H54 (cell line): ENCODE measurements at regions not wholly inside any gene's neighbourhood (a gene's known extent, or its start where the extent isn't known, plus 50 kb on each side); places are given as distances from the start of the nearest gene placed in this dataset.
A peak's percentile ranks its signal among the peaks of the same experiment; 100 is the strongest.

ENCODE experiments used
- DNase-seq: peaks from one replicate; pipeline ENCODE4 v3.0.0; 2011; ENCODE audit warnings: low spot score, mixed read lengths; ENCODE audit not compliant: insufficient read length
- FAIRE-seq: peaks from 3 replicates; lab custom pipeline; 2011; peaks lifted over from hg19 to GRCh38; lab: Jason Lieb, UNC
- POLR2A ChIP-seq: IDR thresholded peaks from 2 replicates; pipeline ENCODE4 v1.6.1; 2011; ENCODE audit warnings: low read depth, mild to moderate bottlenecking, low read length

DNA sequence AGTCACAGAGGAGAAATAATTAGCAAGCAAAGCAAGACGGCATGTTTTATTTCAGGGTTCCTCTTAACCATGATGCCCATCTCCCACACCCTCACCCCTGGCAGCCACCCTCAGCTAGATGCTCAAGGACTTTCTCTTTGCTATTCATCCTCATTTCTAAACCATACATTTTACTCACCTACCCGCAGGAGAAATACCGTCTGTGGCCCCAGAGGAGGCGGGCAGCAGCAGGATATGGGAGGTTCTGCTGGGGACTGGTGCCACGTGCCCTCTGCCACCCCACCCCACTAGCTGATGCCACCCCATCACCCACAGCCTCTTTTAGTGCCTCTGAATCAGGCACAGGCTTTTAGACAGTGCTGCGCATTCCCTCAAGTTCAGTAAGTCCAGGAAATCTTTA is 168.7 kb upstream of the ITGB1 start:
- no peak for TF ChIP-seq POLR2A
- no peak for FAIRE-seq

DNA sequence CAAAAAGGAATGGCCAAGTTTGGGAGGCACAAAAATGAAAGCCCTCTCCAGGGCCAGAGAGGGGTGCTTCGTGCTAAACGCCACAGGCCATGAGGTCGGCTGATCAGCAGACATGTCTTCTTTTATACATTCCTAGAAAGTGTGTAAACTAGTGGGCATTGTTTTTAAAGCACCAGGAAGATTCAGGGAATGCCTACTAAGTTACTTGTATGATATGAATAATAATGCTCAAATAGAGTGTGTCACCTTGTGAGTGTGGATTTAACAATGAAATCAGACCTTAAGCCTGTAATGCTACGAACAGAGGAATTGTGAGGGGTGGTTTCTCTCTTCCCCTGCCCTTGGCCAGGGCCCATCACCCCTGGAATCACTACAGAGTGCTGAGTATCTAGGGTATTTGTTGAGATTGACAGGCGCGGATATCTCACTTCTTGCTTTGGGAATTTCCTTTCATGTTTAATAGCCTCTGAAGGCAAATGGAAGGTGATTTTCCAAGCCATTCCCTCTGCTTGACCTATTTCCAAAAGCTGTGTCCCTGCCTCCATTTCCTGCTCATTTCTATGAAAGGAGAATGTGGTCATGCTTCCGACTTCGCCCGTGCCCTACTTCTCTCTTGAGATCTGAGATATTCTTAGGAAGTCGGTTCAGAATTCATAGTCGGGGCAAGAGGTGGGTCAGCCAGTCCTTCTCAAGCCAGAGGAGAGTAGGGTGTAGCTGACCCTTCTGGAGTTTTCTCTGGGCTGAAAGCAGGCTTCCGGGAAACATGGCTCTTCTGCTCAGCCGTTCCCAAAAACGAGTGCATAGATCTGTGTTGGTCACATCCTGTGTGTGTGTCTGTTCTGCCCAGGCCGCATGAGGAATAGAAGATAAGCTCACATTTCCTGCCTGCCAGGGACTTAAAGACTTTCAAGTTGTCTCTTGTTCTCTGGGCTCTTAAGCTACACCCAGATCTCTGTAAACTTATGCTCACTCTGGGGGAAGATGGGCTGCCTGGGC is 167.8 kb upstream of the ITGB1 start:
- FAIRE-seq: no peak

More for the DNA sequence above, 168.7 kb upstream of the ITGB1 start:
- no peak for DNase-seq

DNA sequence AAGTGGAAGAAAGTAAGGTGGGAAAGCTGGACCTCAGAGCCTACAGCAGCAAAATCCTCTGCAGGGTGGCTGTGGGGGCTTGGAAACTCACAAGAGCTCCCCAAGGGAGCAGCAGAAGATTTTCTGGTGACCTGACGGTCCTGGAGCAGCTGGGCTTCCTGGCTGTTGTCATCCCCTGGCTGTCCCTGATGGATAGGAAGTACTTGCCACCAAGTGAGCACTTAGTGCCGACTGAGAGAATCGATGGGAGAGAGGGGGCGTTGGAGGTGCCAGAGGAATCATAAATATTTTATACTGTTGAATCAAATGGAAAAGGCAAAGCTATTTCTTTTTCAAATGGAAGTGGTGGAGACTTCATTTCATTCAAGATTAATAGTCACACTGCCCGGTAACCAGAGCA is 167.1 kb upstream of the ITGB1 start:
- TF ChIP-seq POLR2A: no peak
- FAIRE-seq: no peak
- no peak for DNase-seq

More for the DNA sequence above, 167.8 kb upstream of the ITGB1 start:
- no peak for TF ChIP-seq POLR2A
- DNase-seq: no peak

DNA sequence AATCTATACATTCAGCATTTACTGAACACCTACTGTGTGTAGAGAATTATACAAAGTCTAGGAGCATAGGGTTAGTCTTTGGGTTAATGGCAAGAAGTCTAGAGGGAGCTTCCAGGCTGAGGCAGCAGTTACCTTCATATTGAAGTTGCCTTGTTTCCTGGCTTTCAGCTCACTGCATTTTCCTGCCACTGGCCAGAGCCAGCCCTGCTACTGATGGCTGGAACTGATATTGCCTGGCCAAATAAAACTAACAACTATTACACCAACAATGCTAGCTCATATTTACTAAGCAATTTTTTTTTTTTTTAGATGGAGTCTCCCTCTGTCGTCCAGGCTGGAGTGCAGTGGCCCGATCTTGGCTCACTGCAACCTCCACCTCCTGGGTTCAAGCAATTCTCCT is 165.7 kb upstream of the ITGB1 start:
- no peak for DNase-seq
- TF ChIP-seq POLR2A: no peak
- no peak for FAIRE-seq

DNA sequence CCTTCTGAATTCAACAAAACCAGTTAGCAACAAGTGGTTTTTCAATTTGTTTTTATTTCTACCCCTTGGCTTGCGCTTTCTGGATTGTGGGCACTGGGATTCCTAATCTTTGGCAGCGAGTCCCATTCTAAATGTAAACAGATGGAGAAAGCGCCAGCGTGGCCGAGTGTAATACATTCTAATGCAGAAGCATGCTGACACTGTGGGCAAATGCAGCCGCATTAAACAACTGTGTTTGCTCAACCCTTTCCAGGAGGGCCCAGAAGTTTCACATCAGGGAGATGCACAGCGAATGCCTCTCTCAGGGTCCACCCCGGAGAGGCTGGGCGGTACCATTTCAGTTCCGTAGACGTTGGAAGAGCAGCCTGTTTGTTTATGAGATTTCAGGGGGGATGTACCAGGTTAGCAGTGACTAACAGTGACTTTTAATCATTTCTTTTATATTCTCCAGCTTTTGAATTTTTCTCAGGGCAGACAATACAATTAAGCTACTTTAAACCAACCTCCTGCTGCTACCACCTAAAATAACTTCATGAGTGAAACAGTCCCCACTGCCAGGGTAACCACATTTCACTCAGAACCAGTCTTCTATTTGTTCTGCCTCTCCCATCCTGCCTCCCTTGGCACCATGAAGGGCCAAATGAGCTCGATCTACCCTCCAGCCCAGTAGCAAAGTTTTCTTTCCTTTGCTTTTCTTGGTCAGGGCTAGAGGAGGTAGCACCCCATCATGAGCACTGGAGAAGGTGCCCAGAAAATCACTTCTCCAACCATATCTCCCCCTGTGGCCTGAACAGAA is 164.2 kb upstream of the ITGB1 start:
- TF ChIP-seq POLR2A: no peak
- DNase-seq (no peak), FAIRE-seq (peak; percentile 77)

DNA sequence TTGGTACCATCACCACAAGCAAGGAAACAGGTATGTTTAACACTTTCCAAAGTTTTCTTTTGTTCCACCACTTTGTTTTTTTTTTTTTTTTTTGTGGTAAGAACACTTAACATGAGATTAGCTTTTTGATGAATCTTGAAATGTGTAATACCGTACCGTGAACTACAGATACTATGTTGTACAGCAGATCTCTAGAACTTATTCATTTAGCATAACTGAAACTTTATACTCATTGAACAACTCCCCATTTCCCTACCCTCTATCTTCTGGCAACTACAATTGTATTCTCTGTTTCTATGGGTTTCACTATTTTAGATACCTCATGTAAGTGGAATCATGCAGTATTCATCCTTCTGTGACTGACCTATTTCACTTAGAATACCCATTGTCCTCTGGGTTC is 162.7 kb upstream of the ITGB1 start:
- no peak for TF ChIP-seq POLR2A
- no peak for DNase-seq
- no peak for FAIRE-seq

DNA sequence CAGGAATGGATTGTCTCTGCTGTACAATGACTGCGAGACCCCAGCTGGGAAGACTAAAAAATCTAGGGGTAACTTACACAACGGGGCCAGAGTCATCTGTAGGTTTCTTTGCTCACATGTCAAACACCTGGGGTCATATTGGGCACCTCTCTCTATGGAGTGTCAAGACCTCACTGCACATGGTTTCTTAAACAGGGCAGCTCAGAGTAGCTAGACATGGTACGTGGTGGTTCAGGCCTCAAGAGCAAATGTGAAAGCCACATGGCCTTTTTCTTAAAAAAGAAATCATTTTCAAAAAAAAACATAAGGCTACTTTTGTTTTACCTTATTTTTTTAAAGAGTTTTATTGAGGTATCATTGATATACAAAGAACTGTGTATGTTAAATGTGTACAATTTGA is 162.2 kb upstream of the ITGB1 start:
- TF ChIP-seq POLR2A: no peak
- DNase-seq (no peak), FAIRE-seq (no peak)

DNA sequence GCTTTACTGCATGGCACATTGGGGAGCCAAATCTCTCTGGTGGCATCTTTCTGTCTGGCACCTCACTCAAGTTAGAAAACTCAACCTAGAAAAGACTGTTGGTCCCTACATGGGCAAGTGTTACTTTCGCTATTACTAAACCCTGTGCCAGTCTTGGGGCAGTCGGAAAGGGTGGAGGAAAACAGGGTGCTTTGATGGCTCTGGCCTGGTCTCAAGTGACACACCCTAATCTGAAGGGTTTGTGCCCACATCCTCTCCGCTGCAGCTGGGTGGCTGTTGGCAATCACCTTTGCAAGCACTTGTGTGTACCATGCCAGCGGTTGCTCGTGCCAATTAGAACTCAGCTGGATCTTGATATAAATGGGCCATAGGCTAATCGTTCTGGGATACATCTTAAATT is 159.8 kb upstream of the ITGB1 start:
- no peak for TF ChIP-seq POLR2A
- FAIRE-seq (no peak), DNase-seq (no peak)

DNA sequence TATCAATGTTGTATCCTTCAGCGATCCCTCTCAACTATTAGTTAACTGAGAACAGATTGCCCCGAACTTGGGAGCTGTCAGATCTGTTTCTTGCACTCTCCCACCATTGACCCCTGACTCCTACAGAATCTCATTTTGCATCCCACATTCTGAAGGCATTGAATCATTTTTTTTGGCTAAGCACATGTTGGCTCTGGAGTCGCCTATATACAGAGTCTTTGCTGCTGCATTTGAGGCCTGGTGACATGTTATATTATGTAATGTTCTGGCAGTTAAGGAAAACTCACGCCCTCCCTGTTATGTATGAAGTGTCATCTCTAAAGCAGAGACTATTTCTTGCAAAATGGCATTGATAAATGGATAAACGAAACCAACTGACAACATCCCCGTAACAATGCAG is 159.2 kb upstream of the ITGB1 start:
- FAIRE-seq (no peak), DNase-seq (no peak)
- no peak for TF ChIP-seq POLR2A

DNA sequence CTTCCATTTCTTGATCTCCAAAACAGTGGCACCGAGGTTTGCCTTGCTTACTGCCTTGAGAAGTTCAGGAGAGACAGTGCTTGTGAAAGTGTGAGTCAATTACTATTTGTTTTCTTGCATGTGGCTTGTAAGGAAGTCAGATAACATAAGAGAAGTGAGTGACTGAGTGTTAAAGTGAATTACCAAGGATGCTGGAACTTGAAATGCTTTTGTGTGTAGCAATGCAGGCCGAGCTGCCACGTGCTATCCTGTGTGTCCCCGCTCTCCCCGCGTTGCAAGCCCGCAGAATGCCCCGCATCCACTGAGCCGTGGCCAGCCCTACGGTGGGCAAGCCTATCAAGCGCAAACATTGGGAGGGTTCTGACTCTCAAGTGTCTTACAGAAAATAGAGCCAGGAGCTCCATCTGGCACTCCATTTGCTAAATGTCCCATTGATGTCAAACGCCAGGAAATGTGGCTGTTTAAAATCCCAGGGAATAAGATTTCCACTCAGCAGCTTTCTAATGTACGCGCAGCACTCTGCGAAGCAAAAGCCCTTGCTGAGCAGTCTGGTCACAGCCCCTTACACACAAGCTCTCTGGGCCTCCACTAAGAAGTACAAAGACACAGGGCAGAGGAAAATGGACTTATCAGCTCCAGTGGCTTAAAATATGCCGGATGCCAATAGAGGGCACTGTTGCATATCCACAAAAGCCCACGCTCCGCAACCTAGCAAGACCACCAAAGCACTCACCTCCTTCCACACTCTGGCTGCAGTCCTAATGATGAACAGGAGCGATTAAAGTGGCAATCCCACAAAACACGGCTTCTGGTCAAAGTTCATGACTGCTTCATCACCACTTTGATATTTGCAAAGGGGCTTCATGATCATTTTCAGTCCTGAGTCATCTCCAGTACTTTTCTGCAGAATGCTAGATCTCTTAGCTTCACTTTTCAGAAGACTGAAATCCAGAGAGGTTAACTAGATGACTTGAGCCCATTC is 158.0 kb upstream of the ITGB1 start:
- DNase-seq: no peak
- peak; percentile 53 for FAIRE-seq
- no peak for TF ChIP-seq POLR2A

DNA sequence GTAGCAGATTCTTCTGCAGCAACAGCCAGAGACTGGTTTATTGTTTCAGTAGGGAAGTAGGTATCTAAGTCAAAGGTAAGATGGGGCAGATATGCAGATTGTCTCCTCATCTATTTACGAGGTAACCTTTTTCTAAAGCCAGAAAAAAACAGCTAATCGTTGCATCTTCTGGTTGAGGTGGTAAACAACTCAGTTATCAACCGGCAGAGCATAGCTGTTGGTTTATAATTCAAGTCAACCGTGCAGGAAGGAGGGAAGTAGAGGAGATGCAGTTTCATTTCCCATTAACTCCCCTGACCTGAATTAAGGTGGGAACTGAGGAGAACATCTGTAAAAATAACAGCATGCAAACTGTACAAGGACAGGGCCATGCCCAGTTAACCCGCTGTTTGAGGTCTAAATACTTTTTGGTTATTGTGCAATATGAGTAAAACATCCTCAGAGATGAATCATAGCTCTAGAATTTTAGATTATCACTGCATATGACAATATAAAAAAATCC is 156.5 kb upstream of the ITGB1 start:
- TF ChIP-seq POLR2A: no peak
- FAIRE-seq (peak; percentile 76), DNase-seq (no peak)

DNA sequence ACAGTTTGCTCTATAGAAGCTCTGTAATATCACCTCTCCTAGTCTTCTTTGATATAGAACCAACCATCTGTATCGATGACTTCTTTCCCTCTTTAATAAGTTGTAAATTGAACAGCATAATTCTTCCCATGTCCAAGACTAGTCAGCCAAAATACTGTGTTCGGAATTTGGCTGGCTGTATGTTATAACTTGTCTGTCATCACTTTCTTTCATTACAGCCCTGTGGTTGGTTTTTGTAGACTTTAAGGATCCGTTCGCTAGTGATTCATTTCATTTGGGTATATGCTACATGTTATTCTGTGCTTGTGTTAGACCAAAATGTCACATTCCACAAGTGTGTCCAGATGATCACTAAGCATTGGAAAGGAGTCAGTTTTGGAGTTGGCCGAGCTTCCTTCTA is 155.4 kb upstream of the ITGB1 start:
- no peak for TF ChIP-seq POLR2A
- no peak for DNase-seq
- no peak for FAIRE-seq
